ENCODE measurements at regions not wholly inside any gene's neighbourhood (a gene's known extent, or its start where the extent isn't known, plus 50 kb on each side); places are given as distances from the start of the nearest gene placed in this dataset.

DNA sequence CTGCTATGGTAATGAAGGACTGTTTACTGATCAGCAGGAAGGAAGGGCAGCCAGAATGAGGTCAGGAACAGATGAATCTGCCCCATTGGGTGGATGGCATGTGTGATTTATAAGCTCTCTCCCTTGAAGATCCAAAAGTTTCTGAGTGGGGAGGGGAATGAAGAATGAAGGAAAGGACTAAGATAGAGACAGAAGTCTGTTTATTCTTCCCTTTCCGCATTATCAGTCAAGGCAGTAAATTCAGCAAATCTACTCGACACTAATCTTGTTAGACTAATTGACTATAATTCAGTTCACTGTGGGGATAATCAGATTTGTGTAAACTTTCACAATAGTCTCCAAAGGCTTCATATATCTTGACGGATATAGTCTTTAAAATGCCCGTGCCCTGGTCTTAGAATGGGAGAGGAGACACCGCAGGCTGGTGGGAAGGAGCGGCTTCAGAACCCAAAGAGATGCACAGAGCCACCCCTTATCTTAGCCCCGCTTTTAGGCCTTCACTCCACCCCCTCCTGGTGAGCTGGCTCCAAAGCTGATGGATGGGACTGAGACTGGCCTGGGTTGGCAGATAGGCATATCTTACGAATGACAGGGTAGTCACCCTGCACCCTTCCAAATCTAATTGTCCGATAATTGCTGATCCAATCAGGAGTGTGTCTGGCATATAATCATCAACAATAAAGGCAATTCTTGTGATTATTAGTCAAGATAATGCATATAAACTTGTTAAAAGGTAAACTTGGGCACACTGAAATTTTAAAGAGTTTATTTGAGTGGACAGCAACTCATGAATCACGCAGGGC is 76.0 kb upstream of the PPM1J start:
- no peaks in the 10 kb centered on the region for H3K27me3 ChIP-seq (ENCODE audit: control insufficient read depth in 4 of 4, insufficient read depth in 4 of 4, low read length in 3 of 4)
- no peaks in the 10 kb centered on the region for H3K36me3 ChIP-seq (ENCODE audit: control insufficient read depth in 4 of 4, insufficient read depth in 3 of 4, low read depth in 1 of 4, low read length in 3 of 4)
- TF ChIP-seq NR2F2 (IDR thresholded peaks at IDR 0.05) (no peak), SP1 (IDR thresholded peaks at IDR 0.05) (no peak), JUND (IDR thresholded peaks at IDR 0.05) (no peak), HNF4A (conservative IDR thresholded peaks at IDR 0.05) (no peak), FOXA1 (IDR thresholded peaks at IDR 0.05) (no peak), RXRA (IDR thresholded peaks at IDR 0.05) (no peak), YY1 (IDR thresholded peaks at IDR 0.05) (no peak), TAF1 (conservative IDR thresholded peaks at IDR 0.05) (no peak), FOXA2 (IDR thresholded peaks at IDR 0.05) (no peak), GABPA (IDR thresholded peaks at IDR 0.05 in 1 of 2, conservative IDR thresholded peaks at IDR 0.05 in 1 of 2) (no peak), EGR1 (IDR thresholded peaks at IDR 0.05; ENCODE audit: low read depth in 2 of 2) (no peak), RAD21 (IDR thresholded peaks at IDR 0.05) (no peak), HNF4G (IDR thresholded peaks at IDR 0.05) (no peak)
- TF ChIP-seq, protein P1, sequence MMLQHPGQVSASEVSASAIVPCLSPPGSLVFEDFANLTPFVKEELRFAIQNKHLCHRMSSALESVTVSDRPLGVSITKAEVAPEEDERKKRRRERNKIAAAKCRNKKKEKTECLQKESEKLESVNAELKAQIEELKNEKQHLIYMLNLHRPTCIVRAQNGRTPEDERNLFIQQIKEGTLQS (IDR thresholded peaks at IDR 0.05) = no peak
- TF ChIP-seq, protein P2, sequence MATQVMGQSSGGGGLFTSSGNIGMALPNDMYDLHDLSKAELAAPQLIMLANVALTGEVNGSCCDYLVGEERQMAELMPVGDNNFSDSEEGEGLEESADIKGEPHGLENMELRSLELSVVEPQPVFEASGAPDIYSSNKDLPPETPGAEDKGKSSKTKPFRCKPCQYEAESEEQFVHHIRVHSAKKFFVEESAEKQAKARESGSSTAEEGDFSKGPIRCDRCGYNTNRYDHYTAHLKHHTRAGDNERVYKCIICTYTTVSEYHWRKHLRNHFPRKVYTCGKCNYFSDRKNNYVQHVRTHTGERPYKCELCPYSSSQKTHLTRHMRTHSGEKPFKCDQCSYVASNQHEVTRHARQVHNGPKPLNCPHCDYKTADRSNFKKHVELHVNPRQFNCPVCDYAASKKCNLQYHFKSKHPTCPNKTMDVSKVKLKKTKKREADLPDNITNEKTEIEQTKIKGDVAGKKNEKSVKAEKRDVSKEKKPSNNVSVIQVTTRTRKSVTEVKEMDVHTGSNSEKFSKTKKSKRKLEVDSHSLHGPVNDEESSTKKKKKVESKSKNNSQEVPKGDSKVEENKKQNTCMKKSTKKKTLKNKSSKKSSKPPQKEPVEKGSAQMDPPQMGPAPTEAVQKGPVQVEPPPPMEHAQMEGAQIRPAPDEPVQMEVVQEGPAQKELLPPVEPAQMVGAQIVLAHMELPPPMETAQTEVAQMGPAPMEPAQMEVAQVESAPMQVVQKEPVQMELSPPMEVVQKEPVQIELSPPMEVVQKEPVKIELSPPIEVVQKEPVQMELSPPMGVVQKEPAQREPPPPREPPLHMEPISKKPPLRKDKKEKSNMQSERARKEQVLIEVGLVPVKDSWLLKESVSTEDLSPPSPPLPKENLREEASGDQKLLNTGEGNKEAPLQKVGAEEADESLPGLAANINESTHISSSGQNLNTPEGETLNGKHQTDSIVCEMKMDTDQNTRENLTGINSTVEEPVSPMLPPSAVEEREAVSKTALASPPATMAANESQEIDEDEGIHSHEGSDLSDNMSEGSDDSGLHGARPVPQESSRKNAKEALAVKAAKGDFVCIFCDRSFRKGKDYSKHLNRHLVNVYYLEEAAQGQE (IDR thresholded peaks at IDR 0.05) = no peak
- TF ChIP-seq, protein P3, sequence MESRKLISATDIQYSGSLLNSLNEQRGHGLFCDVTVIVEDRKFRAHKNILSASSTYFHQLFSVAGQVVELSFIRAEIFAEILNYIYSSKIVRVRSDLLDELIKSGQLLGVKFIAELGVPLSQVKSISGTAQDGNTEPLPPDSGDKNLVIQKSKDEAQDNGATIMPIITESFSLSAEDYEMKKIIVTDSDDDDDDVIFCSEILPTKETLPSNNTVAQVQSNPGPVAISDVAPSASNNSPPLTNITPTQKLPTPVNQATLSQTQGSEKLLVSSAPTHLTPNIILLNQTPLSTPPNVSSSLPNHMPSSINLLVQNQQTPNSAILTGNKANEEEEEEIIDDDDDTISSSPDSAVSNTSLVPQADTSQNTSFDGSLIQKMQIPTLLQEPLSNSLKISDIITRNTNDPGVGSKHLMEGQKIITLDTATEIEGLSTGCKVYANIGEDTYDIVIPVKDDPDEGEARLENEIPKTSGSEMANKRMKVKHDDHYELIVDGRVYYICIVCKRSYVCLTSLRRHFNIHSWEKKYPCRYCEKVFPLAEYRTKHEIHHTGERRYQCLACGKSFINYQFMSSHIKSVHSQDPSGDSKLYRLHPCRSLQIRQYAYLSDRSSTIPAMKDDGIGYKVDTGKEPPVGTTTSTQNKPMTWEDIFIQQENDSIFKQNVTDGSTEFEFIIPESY (IDR thresholded peaks at IDR 0.05) = no peak
- TF ChIP-seq, protein P4, sequence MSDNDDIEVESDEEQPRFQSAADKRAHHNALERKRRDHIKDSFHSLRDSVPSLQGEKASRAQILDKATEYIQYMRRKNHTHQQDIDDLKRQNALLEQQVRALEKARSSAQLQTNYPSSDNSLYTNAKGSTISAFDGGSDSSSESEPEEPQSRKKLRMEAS (IDR thresholded peaks at IDR 0.05) = no peak
- TF ChIP-seq, protein P5, sequence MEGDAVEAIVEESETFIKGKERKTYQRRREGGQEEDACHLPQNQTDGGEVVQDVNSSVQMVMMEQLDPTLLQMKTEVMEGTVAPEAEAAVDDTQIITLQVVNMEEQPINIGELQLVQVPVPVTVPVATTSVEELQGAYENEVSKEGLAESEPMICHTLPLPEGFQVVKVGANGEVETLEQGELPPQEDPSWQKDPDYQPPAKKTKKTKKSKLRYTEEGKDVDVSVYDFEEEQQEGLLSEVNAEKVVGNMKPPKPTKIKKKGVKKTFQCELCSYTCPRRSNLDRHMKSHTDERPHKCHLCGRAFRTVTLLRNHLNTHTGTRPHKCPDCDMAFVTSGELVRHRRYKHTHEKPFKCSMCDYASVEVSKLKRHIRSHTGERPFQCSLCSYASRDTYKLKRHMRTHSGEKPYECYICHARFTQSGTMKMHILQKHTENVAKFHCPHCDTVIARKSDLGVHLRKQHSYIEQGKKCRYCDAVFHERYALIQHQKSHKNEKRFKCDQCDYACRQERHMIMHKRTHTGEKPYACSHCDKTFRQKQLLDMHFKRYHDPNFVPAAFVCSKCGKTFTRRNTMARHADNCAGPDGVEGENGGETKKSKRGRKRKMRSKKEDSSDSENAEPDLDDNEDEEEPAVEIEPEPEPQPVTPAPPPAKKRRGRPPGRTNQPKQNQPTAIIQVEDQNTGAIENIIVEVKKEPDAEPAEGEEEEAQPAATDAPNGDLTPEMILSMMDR (IDR thresholded peaks at IDR 0.05; ENCODE audit: low read depth, low read length, missing input control) = no peak
- no peak for DNase-seq (ENCODE audit: low spot score)
- no peaks in the 10 kb centered on the region for H3K9me3 ChIP-seq (ENCODE audit: control insufficient read depth in 4 of 4, low read length in 3 of 4)
- no peak overlapping the region for H3K4me3 ChIP-seq (ENCODE audit: low read depth in 1 of 3, low read length in 3 of 3)
- H3K4me1 ChIP-seq (ENCODE audit: control insufficient read depth in 4 of 4, insufficient read depth in 4 of 4, low read length in 3 of 4) = no peaks in the 10 kb centered on the region
- no peak overlapping the region for H3K27ac ChIP-seq (ENCODE audit: low read depth in 1 of 2, low read length in 2 of 2)
- 82% methylated on average over 10 of the region's 10 CpGs for WGBS
- H3K9ac ChIP-seq (ENCODE audit: low read depth in 1 of 2, low read length in 2 of 2) = no peak overlapping the region
